Body of pancreas (tissue), 4 donors: ENCODE measurements at regions not wholly inside any gene's neighbourhood (a gene's known extent, or its start where the extent isn't known, plus 50 kb on each side); places are given as distances from the start of the nearest gene placed in this dataset.

ENCODE experiments used
- CTCF ChIP-seq, 7 experiments: fragments of 450-650 bp in 4 of 7; fragments of 200-600 bp in 3 of 7; sonication (generic) in 3 of 7; IDR thresholded peaks; one replicate each; pipeline ENCODE4 v1.5.1; 2016 to 2019; ENCODE audit warnings: antibody characterized with exemption in 7 of 7
- POLR2A ChIP-seq, 3 donors: fragments of 450-650 bp; IDR thresholded peaks; one replicate each; pipeline ENCODE4 v1.6.1; 2016; ENCODE audit warnings: antibody characterized with exemption in 3 of 3, mild to moderate bottlenecking in 2 of 3

DNA sequence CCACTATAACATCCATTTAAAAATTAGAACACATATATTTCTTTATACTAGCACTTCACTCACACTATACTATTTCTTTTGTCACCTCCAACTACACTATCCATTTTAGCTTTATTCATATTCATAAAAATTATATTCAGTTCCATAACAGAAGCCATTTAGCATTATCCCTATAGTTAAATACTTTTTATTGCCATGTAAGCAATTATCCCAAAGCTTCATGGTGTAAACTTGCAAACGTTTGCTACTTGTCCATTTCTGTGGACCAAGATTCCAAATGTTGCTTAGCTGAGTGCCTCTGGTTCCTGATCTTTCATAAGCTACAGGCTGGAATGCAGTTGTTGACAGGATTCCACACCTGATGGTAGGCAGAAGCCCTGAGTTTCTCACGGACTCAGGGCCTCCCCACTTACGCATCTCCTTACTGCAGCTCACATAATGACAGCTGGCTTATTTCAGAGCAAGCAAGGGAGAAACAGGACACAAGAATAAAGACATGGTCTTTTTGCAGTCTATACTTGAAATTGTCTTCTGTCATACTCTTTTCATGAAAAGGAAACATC lies 1584.8 kb downstream of the SLITRK5 start:
- TF ChIP-seq CTCF (IDR thresholded peaks at IDR 0.05) (no peak), POLR2A (IDR thresholded peaks at IDR 0.05) (no peak)
